PC-3 (cell line): ENCODE measurements at regions not wholly inside any gene's neighbourhood (a gene's known extent, or its start where the extent isn't known, plus 50 kb on each side); places are given as distances from the start of the nearest gene placed in this dataset.
A peak's percentile ranks its signal among the peaks of the same experiment; 100 is the strongest.

Experiments
- ATAC-seq: fragments of 200-7000 bp; cut with Tn5 transposase; 2 replicates; pipeline ENCODE4 v1.9.1; 2020; ENCODE audit warnings: mild to moderate bottlenecking, moderate library complexity
- BruUV-seq: library from RNA; stranded (reverse); fragments of 400-500 nt; replicated peaks from 2 replicates; lab custom pipeline; 2021; lab: Mats Ljungman, UMichigan
- CTCF ChIA-PET: fragments of 300-600 bp; sonication (Branson Sonifier 250); formaldehyde crosslinking; loops from one replicate; lab custom pipeline; 2022; ENCODE audit warnings: antibody characterized with exemption; lab: Charles Lee
- POLR2A ChIA-PET: fragments of 300-600 bp; sonication (Branson Sonifier 250); formaldehyde crosslinking; loops from one replicate; lab custom pipeline; 2022; ENCODE audit warnings: antibody characterized with exemption; ENCODE audit not compliant: unreplicated experiment; lab: Charles Lee
- DNase-seq: peaks from one replicate; pipeline ENCODE4 v3.0.0-alpha.2; 2015
- H2AFZ ChIP-seq: fragments of 300-600 bp; sonication (generic); 2 replicates; pipeline ENCODE4 v1.6.0; 2016; ENCODE audit warnings: antibody characterized with exemption, low read length
- H3F3A ChIP-seq: fragments of 300-600 bp; sonication (generic); one replicate; pipeline ENCODE4 v1.6.0; 2017; ENCODE audit warnings: antibody characterized with exemption, low read length, control low read depth, mild to moderate bottlenecking; ENCODE audit not compliant: unreplicated experiment
- H3K27ac ChIP-seq: fragments of 300-600 bp; sonication (generic); 2 replicates; pipeline ENCODE4 v1.5.1; 2016; ENCODE audit warnings: mild to moderate bottlenecking, low read length
- H3K27me3 ChIP-seq: fragments of 300-600 bp; sonication (generic); 2 replicates; pipeline ENCODE4 v1.6.1; 2016; ENCODE audit warnings: low read length, mixed read lengths
- H3K36me3 ChIP-seq: fragments of 300-600 bp; sonication (generic); 2 replicates; pipeline ENCODE4 v1.6.1; 2016; ENCODE audit warnings: low read depth, mixed run types, low read length, mixed read lengths
- H3K4me1 ChIP-seq: fragments of 300-600 bp; sonication (generic); 2 replicates; pipeline ENCODE4 v1.5.1; 2016; ENCODE audit warnings: low read length; ENCODE audit not compliant: insufficient read depth
- H3K4me2 ChIP-seq: fragments of 300-600 bp; sonication (generic); 2 replicates; pipeline ENCODE4 v1.6.0; 2016; ENCODE audit warnings: low read length
- H3K4me3 ChIP-seq: fragments of 300-600 bp; sonication (generic); 2 replicates; pipeline ENCODE4 v1.5.1; 2016; ENCODE audit warnings: mild to moderate bottlenecking, low read length, mixed read lengths
- H3K79me2 ChIP-seq: fragments of 300-600 bp; sonication (generic); 2 replicates; pipeline ENCODE4 v1.6.1; 2017; ENCODE audit warnings: low read length, mixed read lengths
- H3K9ac ChIP-seq: fragments of 300-600 bp; sonication (generic); 2 replicates; pipeline ENCODE4 v1.6.0; 2016; ENCODE audit warnings: mild to moderate bottlenecking, low read length
- H3K9me2 ChIP-seq: fragments of 300-600 bp; sonication (generic); replicated peaks from 2 replicates; pipeline ENCODE4 v1.6.1; 2016; ENCODE audit warnings: mixed run types, low read length, mixed read lengths
- H3K9me3 ChIP-seq: fragments of 300-600 bp; sonication (generic); 2 replicates; pipeline ENCODE4 v1.6.1; 2016; ENCODE audit warnings: low read length, mixed read lengths
- H4K20me1 ChIP-seq: fragments of 300-600 bp; sonication (generic); 2 replicates; pipeline ENCODE4 v1.6.1; 2016; ENCODE audit warnings: low read length, mixed read lengths
- CTCF ChIP-seq: fragments of 300-600 bp; sonication (generic); conservative IDR thresholded peaks from 2 replicates; pipeline ENCODE4 v1.5.1; 2017; ENCODE audit warnings: antibody characterized with exemption, low read depth, mild to moderate bottlenecking, low read length
- EZH2 ChIP-seq: fragments of 300-600 bp; sonication (generic); IDR thresholded peaks from one replicate; pipeline ENCODE4 v1.6.1; 2017; ENCODE audit warnings: antibody characterized with exemption, mild to moderate bottlenecking, low read length; ENCODE audit not compliant: unreplicated experiment
- EZH2phosphoT487 ChIP-seq: fragments of 300-600 bp; sonication (generic); IDR thresholded peaks from 2 replicates; pipeline ENCODE4 v1.6.1; 2018; ENCODE audit warnings: mild to moderate bottlenecking, antibody characterized with exemption, low read length, borderline replicate concordance
- intact Hi-C: fragments of 100-400 bp; cut with micrococcal nuclease; formaldehyde crosslinking; loops from 2 replicates; pipeline ENCODE4 v1.9.0; 2023

GRCh38 chr10:64503429-64503828 lies 982.2 kb downstream of the REEP3 start:
- no peak for ATAC-seq
- intact Hi-C loops = loop anchor here (10.0 kb wide), 1 partner anchor 389 kb away; no protein-coding TSS in a partner anchor
- no TSS peak for BruUV-seq
- POLR2A ChIA-PET = no interaction called here
- Histone ChIP-seq H3K9me2 (no peaks in the 10 kb centered on the region), H3K4me2 (no peak overlapping the region), H3K79me2 (no peaks in the 10 kb centered on the region), H4K20me1 (no peaks in the 10 kb centered on the region), H3K36me3 (no peaks in the 10 kb centered on the region), H3K27ac (no peak overlapping the region), H3K9me3 (no peaks in the 10 kb centered on the region), H3K4me1 (peaks cover 15% of the 10 kb centered on the region), H2AFZ (no peak overlapping the region), H3F3A (no peaks in the 10 kb centered on the region), H3K27me3 (no peaks in the 10 kb centered on the region), H3K9ac (no peak overlapping the region), H3K4me3 (no peak overlapping the region)
- CTCF ChIA-PET = no interaction called here
- no peak for TF ChIP-seq CTCF
- peak; percentile 21 for DNase-seq

- POLR2A ChIA-PET = interaction anchor here (0.7 kb wide), 1 partner anchor 343 kb away, joined by 5 read pairs; no protein-coding TSS in a partner anchor
- H2AFZ ChIP-seq = no peak overlapping the region
- H3F3A ChIP-seq = no peaks in the 10 kb centered on the region
- TF ChIP-seq EZH2 (no peak), EZH2phosphoT487 (no peak), CTCF (no peak)
- H3K4me3 ChIP-seq = no peak overlapping the region
- no peaks in the 10 kb centered on the region for H3K36me3 ChIP-seq
- no peaks in the 10 kb centered on the region for H3K27me3 ChIP-seq
- peak overlapping the region; percentile 12 for H3K4me2 ChIP-seq
- ATAC-seq = peak; percentile 97
- peaks cover 15% of the 10 kb centered on the region for H3K4me1 ChIP-seq
- CTCF ChIA-PET = interaction anchor here (0.6 kb wide), 1 partner anchor 412 kb away, joined by 4 read pairs; no protein-coding TSS in a partner anchor
- intact Hi-C loops = loop anchor here (1.0 to 10.0 kb wide), 7 partner anchors 8 to 391 kb away; no protein-coding TSS in a partner anchor
- no peaks in the 10 kb centered on the region for H4K20me1 ChIP-seq
- no peak overlapping the region for H3K9ac ChIP-seq
- H3K79me2 ChIP-seq = no peaks in the 10 kb centered on the region
- no peaks in the 10 kb centered on the region for H3K9me3 ChIP-seq
- BruUV-seq = no TSS peak
- no peaks in the 10 kb centered on the region for H3K9me2 ChIP-seq
- H3K27ac ChIP-seq = no peak overlapping the region; the same call in 1 of the 2 replicates
- DNase-seq = peak; percentile 90
Measured at GRCh38 chr10:64505501-64505900, 984.3 kb downstream of the REEP3 start.

- Histone ChIP-seq H3K79me2 (no peaks in the 10 kb centered on the region), H3K9ac (no peak overlapping the region), H3F3A (no peaks in the 10 kb centered on the region), H3K4me1 (peaks cover 15% of the 10 kb centered on the region), H3K4me3 (no peak overlapping the region), H3K27ac (no peak overlapping the region), H3K36me3 (no peaks in the 10 kb centered on the region), H3K9me3 (no peaks in the 10 kb centered on the region), H3K9me2 (no peaks in the 10 kb centered on the region), H2AFZ (no peak overlapping the region), H3K27me3 (no peaks in the 10 kb centered on the region), H4K20me1 (no peaks in the 10 kb centered on the region), H3K4me2 (no peak overlapping the region)
- no peak for DNase-seq
- no TSS peak for BruUV-seq
- CTCF ChIA-PET = no interaction called here
- ATAC-seq = no peak
- no peak for TF ChIP-seq EZH2
- intact Hi-C loops = loop anchor here (10.0 kb wide), 1 partner anchor 392 kb away; no protein-coding TSS in a partner anchor
- POLR2A ChIA-PET = no interaction called here
Measured at GRCh38 chr10:64506963-64507362, 985.8 kb downstream of the REEP3 start.
